ENCODE measurements at regions not wholly inside any gene's neighbourhood (a gene's known extent, or its start where the extent isn't known, plus 50 kb on each side); places are given as distances from the start of the nearest gene placed in this dataset.

DNA sequence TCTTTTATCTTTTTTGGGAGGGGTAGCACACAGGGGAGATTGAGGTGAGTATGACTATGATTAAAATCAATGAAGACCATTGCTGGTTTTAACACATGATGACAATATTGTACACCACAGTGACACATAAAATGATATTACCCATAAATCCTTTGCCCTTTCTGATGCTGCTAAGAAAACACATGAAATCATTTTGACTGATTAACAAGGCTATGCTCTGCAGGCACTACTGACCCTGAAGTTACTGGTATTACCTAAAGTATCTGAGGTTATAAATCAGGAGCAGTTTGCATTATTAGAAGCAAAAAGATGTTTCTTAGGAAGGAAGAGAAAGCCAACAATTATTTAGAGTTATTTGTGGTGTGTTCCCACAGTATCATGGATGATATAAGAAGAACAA is 701.2 kb upstream of the PTBP2 start:
- DNase-seq (ENCODE audit: extremely low read depth in 1 of 4, low spot score in 3 of 4) (no peak), FAIRE-seq (no peak), ATAC-seq (no peak)
- Histone ChIP-seq H3K4me3 (no peak overlapping the region), H3K9me1 (ENCODE audit: control insufficient read depth, insufficient read depth, low read length) (no peaks in the 10 kb centered on the region), H3K36me3 (ENCODE audit: control insufficient read depth, insufficient read depth, low read length) (no peaks in the 10 kb centered on the region), H3K4me1 (replicated peaks in 1 of 2; ENCODE audit: control insufficient read depth in 2 of 2, insufficient read depth in 2 of 2, low read length in 2 of 2) (no peaks in the 10 kb centered on the region), H3K27ac (ENCODE audit: extremely low read depth, low read depth, low read length) (no peak overlapping the region), H3K4me2 (ENCODE audit: insufficient read depth, low read length) (no peak overlapping the region), H2AFZ (ENCODE audit: low read depth, low read length) (no peak overlapping the region), H3K27me3 (ENCODE audit: control insufficient read depth in 2 of 2, insufficient read depth in 2 of 2, low read length in 2 of 2) (no peaks in the 10 kb centered on the region), H4K20me1 (replicated peaks; ENCODE audit: control insufficient read depth, insufficient read depth, low read length) (no peaks in the 10 kb centered on the region), H3K9ac (ENCODE audit: insufficient read depth in 1 of 2, low read depth in 2 of 2, low read length in 2 of 2) (no peak overlapping the region), H3K9me3 (replicated peaks; ENCODE audit: control insufficient read depth, insufficient read depth, low read depth, low read length) (no peaks in the 10 kb centered on the region; the same call in 1 of the 2 replicates), H3K79me2 (ENCODE audit: control insufficient read depth, insufficient read depth, low read length) (no peaks in the 10 kb centered on the region)
- in situ Hi-C loops (cut with MboI): no loop called here
- intact Hi-C loops (cut with micrococcal nuclease): no loop called here
- TF ChIP-seq ZNF146 (CRISPR knock-in tag; IDR thresholded peaks at IDR 0.05; ENCODE audit: unreplicated experiment): no peak
- TF ChIP-seq SMARCA5 (IDR thresholded peaks at IDR 0.05): no peak
- no peak for TF ChIP-seq ZNF696 (CRISPR knock-in tag; conservative IDR thresholded peaks at IDR 0.05)
- no peak for TF ChIP-seq DMBX1 (CRISPR knock-in tag; IDR thresholded peaks at IDR 0.05; ENCODE audit: borderline replicate concordance)
- TF ChIP-seq, protein P1, sequence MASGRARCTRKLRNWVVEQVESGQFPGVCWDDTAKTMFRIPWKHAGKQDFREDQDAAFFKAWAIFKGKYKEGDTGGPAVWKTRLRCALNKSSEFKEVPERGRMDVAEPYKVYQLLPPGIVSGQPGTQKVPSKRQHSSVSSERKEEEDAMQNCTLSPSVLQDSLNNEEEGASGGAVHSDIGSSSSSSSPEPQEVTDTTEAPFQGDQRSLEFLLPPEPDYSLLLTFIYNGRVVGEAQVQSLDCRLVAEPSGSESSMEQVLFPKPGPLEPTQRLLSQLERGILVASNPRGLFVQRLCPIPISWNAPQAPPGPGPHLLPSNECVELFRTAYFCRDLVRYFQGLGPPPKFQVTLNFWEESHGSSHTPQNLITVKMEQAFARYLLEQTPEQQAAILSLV (tag; IDR thresholded peaks at IDR 0.05): no peak
- no peak for TF ChIP-seq ELF2 (CRISPR knock-in tag; IDR thresholded peaks at IDR 0.05)
- no peak for TF ChIP-seq POLR2AphosphoS5 (IDR thresholded peaks at IDR 0.05; ENCODE audit: control insufficient read depth, insufficient read depth, low read depth, low read length)
- TF ChIP-seq ARID2 (IDR thresholded peaks at IDR 0.05): no peak
- no TSS peak for BruUV-seq (replicated peaks)
- CTCF ChIA-PET (ENCODE audit: low intra/inter-chr PET ratio): no interaction called here
- POLR2A ChIA-PET: no interaction called here
